ENCODE measurements at regions not wholly inside any gene's neighbourhood (a gene's known extent, or its start where the extent isn't known, plus 50 kb on each side); places are given as distances from the start of the nearest gene placed in this dataset.

DNA sequence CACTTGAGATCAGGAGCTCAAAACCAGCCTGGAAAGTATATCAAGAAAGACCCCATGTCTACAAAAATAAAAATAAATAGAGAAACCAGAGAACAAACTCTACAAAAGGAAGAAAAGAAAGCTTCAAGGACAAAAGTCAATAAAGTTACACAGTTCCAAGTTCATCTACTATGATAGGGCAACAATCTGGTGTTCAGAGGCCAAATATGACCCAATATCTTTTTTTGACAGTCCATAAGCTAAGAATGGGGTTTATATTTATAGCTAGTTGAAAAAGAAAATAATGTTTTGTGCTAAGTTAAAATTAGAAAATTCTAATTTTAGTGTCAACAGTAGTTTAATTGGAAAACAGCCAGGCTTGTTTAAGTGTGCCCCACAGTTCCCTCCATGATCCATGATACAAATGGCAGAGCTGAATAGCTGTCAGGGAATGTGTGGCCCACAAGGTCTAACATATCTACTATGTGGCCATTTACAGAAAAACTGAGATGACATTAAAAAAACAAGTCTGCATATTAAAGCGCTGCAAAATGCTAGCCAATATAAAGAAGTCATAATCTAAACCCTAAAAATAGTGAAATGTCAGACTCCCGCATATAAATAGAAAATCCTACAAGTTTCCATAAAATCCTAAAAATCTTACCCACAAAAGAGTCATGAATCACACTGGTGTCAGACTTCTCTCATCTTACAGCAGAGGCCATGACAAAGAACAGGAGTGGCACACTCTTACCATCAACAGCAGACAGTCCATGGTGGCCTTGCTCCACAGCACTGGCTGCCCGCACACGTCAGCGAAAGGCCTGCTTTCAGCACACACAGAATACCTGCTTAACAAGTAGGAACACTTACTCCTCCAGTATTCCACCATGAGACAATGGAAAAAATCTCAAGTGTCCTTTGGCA is 281.9 kb upstream of the HSFY2 start:
- ChIA-PET CTCF (no interaction called here), POLR2A (no interaction called here)
- H3K27me3 ChIP-seq (ENCODE audit: control insufficient read depth, insufficient read depth, low read length): no peaks in the 10 kb centered on the region
- no peak for TF ChIP-seq CTCF (IDR thresholded peaks at IDR 0.05; ENCODE audit: low read depth, low read length)
- DNase-seq (ENCODE audit: low read depth, low spot score): no peak
- H3K4me3 ChIP-seq (ENCODE audit: low read depth, low read length): no peak overlapping the region
- H3K9me3 ChIP-seq (ENCODE audit: control insufficient read depth, insufficient read depth, low read length): no peaks in the 10 kb centered on the region
- no peak overlapping the region for H3K27ac ChIP-seq (ENCODE audit: low read depth, low read length)

- no peaks in the 10 kb centered on the region for H3K9me3 ChIP-seq (ENCODE audit: control insufficient read depth, insufficient read depth, low read length)
- CTCF ChIA-PET: no interaction called here
- H3K27ac ChIP-seq (ENCODE audit: low read depth, low read length): no peak overlapping the region
- no peak for DNase-seq (ENCODE audit: low read depth, low spot score)
- no peaks in the 10 kb centered on the region for H3K27me3 ChIP-seq (ENCODE audit: control insufficient read depth, insufficient read depth, low read length)
- POLR2A ChIA-PET: no interaction called here
- no peak overlapping the region for H3K4me3 ChIP-seq (ENCODE audit: low read depth, low read length)
- no peak for TF ChIP-seq CTCF (IDR thresholded peaks at IDR 0.05; ENCODE audit: low read depth, low read length)
Observed at GRCh38 chrY:19053806-19054205, 280.3 kb upstream of the HSFY2 start.

DNA sequence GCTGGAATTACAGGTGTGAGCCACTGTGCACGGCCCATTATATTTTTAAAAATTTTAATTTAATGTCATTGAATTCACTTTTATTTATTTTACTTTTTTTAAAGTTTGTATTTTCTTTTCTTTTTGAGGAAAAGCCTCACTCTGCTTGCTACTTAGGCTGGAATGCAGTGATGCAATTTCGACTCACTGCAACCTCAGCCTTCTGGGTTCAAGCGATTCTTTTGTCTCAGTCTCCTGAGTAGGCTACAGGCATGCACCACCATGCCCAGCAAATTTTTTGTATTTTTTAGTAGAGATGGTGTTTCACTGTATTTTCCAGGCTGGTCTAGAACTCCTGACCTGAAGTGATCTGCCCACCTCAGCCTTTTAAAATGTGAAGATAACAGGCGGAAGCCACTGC is 277.5 kb upstream of the HSFY2 start:
- POLR2A ChIA-PET: no interaction called here
- H3K4me3 ChIP-seq (ENCODE audit: low read depth, low read length): no peak overlapping the region
- DNase-seq (ENCODE audit: low read depth, low spot score): no peak
- H3K9me3 ChIP-seq (ENCODE audit: control insufficient read depth, insufficient read depth, low read length): no peaks in the 10 kb centered on the region; the same call in 1 of the 2 replicates
- CTCF ChIA-PET: no interaction called here
- TF ChIP-seq CTCF (IDR thresholded peaks at IDR 0.05; ENCODE audit: low read depth, low read length): no peak
- H3K27ac ChIP-seq (ENCODE audit: low read depth, low read length): peak overlapping the region; percentile 47
- H3K27me3 ChIP-seq (ENCODE audit: control insufficient read depth, insufficient read depth, low read length): no peaks in the 10 kb centered on the region

GRCh38 chrY:19042984-19043442 is 269.5 kb upstream of the HSFY2 start:
- ChIA-PET POLR2A (no interaction called here), CTCF (no interaction called here)
- Histone ChIP-seq H3K27me3 (ENCODE audit: control insufficient read depth, insufficient read depth, low read length) (no peaks in the 10 kb centered on the region), H3K9me3 (ENCODE audit: control insufficient read depth, insufficient read depth, low read length) (no peaks in the 10 kb centered on the region; the same call in 1 of the 2 replicates), H3K4me3 (ENCODE audit: low read depth, low read length) (no peak overlapping the region), H3K27ac (ENCODE audit: low read depth, low read length) (no peak overlapping the region)
- no peak for TF ChIP-seq CTCF (IDR thresholded peaks at IDR 0.05; ENCODE audit: low read depth, low read length)
- no peak for DNase-seq (ENCODE audit: low read depth, low spot score)

DNA sequence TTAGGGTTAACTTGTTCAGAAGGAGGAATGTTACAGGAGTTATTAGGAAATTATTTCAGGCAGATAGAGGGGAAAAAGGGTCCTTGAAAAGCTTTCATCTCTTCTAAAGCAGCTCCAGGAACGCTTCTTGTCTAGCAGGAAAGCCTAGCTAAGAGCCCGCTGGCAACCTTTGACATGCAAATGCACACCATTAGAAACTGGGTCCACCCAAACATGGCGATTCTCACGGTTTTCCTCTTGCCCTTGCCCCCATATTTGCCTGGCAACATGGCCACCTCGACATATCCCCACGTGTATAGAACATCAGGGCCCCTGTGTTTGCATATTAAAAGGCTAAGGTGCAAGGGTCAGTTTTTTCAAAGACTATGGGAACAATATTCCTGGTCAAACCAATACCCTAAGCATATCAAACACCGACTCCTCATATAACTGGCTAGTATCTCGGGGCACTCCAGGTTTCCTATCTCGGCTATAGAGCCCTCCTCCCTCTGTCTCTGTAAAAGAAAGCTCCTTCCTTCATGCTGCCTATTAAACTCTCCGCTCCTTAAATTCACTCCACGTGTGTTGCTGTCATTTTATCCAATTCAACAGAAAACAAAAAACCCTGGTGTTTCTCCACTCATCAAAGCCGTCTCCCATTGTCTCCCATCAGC is 268.9 kb upstream of the HSFY2 start:
- CTCF ChIA-PET: no interaction called here
- H3K9me3 ChIP-seq (ENCODE audit: control insufficient read depth, insufficient read depth, low read length): no peaks in the 10 kb centered on the region; the same call in 1 of the 2 replicates

More for the DNA sequence above, 268.9 kb upstream of the HSFY2 start:
- Histone ChIP-seq H3K27me3 (ENCODE audit: control insufficient read depth, insufficient read depth, low read length) (no peaks in the 10 kb centered on the region), H3K27ac (ENCODE audit: low read depth, low read length) (no peak overlapping the region), H3K4me3 (ENCODE audit: low read depth, low read length) (no peak overlapping the region)
- no peak for TF ChIP-seq CTCF (IDR thresholded peaks at IDR 0.05; ENCODE audit: low read depth, low read length)
- POLR2A ChIA-PET: no interaction called here
- no peak for DNase-seq (ENCODE audit: low read depth, low spot score)

Data from AG04450 (cell line).